ENCODE measurements at regions not wholly inside any gene's neighbourhood (a gene's known extent, or its start where the extent isn't known, plus 50 kb on each side); places are given as distances from the start of the nearest gene placed in this dataset.

- TF ChIP-seq POLR2A (IDR thresholded peaks at IDR 0.05; ENCODE audit: low read depth, low read length): no peak
- no peak for TF ChIP-seq POLR2AphosphoS5 (IDR thresholded peaks at IDR 0.05; ENCODE audit: low read depth, low read length)
Observed at GRCh38 chr13:57823704-57824103, 192.2 kb downstream of the PCDH17 start.

All from GM12892 (cell line).